ENCODE measurements at regions not wholly inside any gene's neighbourhood (a gene's known extent, or its start where the extent isn't known, plus 50 kb on each side); places are given as distances from the start of the nearest gene placed in this dataset.

DNA sequence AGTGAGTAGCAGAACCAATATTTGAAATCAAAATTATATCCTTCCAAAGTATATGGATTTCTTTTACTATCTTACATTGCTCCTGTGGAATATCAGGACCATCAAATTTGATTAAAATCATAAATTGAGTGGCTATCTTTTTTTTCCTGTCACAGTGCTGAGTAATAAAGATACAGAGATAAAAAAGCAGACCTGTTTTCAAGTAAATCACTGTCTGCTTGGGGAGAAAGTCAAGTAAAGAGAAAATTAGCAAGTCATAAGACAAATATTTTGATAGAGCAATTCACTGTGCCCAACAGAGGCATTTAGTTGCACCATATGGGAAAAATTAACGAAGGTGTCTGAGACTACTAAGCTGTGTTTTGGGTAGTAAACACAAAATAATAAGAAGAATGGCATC, 933.7 kb downstream of the NTRK3 start:
- in situ Hi-C loops (cut with HindIII; ENCODE audit: extremely low pct_ligation_motif_present, low pct_unique_long_range_greater_than_20kb) (no loop called here), intact Hi-C loops (cut with micrococcal nuclease; ENCODE audit: unreplicated experiment) (no loop called here)
- Histone ChIP-seq H3K4me1 (ENCODE audit: insufficient read depth, low read length) (no peaks in the 10 kb centered on the region), H3K36me3 (replicated peaks in 1 of 2; ENCODE audit: control insufficient read depth in 1 of 2, insufficient read depth in 2 of 2, low read length in 2 of 2) (no peaks in the 10 kb centered on the region), H3K27ac (ENCODE audit: extremely low read length, insufficient read depth, low read length) (no peak overlapping the region), H3K9me3 (ENCODE audit: low read length) (peaks cover 90% of the 10 kb centered on the region), H4K20me1 (ENCODE audit: insufficient read depth, low read length) (no peaks in the 10 kb centered on the region), H3K4me3 (replicated peaks in 1 of 3; ENCODE audit: insufficient read depth in 1 of 3, low read depth in 2 of 3, low read length in 3 of 3) (no peak overlapping the region), H3K27me3 (ENCODE audit: control insufficient read depth in 1 of 2, insufficient read depth in 2 of 2, low read length in 2 of 2) (no peaks in the 10 kb centered on the region), H3K79me2 (ENCODE audit: insufficient read depth, low read length) (no peaks in the 10 kb centered on the region), H2AFZ (ENCODE audit: low read length) (no peak overlapping the region), H3K9ac (ENCODE audit: insufficient read depth, low read depth, low read length) (no peak overlapping the region), H3K4me2 (ENCODE audit: low read depth, low read length) (no peak overlapping the region)
- no peak for TF ChIP-seq ZFP90 (CRISPR knock-in tag; IDR thresholded peaks at IDR 0.05; ENCODE audit: borderline replicate concordance)
- no peak for TF ChIP-seq KLF12 (CRISPR knock-in tag; IDR thresholded peaks at IDR 0.05; ENCODE audit: borderline replicate concordance)
- TF ChIP-seq SRF (IDR thresholded peaks at IDR 0.05; ENCODE audit: low read depth, low read length), result no peak
- TF ChIP-seq KLF9 (CRISPR knock-in tag; IDR thresholded peaks at IDR 0.05; ENCODE audit: low read depth), result no peak
- no peak for TF ChIP-seq ZNF263 (CRISPR knock-in tag; IDR thresholded peaks at IDR 0.05)
- no peak for TF ChIP-seq HOXA3 (CRISPR knock-in tag; IDR thresholded peaks at IDR 0.05)
- TF ChIP-seq PTBP1 (IDR thresholded peaks at IDR 0.05; ENCODE audit: low read depth, low read length, poor library complexity, severe bottlenecking), result no peak
- TF ChIP-seq, protein P1, sequence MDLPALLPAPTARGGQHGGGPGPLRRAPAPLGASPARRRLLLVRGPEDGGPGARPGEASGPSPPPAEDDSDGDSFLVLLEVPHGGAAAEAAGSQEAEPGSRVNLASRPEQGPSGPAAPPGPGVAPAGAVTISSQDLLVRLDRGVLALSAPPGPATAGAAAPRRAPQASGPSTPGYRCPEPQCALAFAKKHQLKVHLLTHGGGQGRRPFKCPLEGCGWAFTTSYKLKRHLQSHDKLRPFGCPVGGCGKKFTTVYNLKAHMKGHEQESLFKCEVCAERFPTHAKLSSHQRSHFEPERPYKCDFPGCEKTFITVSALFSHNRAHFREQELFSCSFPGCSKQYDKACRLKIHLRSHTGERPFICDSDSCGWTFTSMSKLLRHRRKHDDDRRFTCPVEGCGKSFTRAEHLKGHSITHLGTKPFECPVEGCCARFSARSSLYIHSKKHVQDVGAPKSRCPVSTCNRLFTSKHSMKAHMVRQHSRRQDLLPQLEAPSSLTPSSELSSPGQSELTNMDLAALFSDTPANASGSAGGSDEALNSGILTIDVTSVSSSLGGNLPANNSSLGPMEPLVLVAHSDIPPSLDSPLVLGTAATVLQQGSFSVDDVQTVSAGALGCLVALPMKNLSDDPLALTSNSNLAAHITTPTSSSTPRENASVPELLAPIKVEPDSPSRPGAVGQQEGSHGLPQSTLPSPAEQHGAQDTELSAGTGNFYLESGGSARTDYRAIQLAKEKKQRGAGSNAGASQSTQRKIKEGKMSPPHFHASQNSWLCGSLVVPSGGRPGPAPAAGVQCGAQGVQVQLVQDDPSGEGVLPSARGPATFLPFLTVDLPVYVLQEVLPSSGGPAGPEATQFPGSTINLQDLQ (CRISPR knock-in tag; IDR thresholded peaks at IDR 0.05), result no peak
- no peak for TF ChIP-seq ZNF607 (CRISPR knock-in tag; IDR thresholded peaks at IDR 0.05; ENCODE audit: borderline replicate concordance)
- FAIRE-seq (no peak), ATAC-seq (no peak), DNase-seq (ENCODE audit: low spot score) (no peak)
- WGBS (ENCODE audit: low lambda C conversion rate), result 0% methylated on average over 1 of the region's 1 CpG
- ChIA-PET CTCF (ENCODE audit: low intra/inter-chr PET ratio, low total read pairs) (no interaction called here), POLR2A (no interaction called here)
- no TSS peak for BruUV-seq (replicated peaks)

Measured in HepG2 (cell line).